ENCODE measurements at regions not wholly inside any gene's neighbourhood (a gene's known extent, or its start where the extent isn't known, plus 50 kb on each side); places are given as distances from the start of the nearest gene placed in this dataset.

GRCh38 chr6:80922916-80923455, 816.5 kb downstream of the BCKDHB start:
- TF ChIP-seq, protein P1, sequence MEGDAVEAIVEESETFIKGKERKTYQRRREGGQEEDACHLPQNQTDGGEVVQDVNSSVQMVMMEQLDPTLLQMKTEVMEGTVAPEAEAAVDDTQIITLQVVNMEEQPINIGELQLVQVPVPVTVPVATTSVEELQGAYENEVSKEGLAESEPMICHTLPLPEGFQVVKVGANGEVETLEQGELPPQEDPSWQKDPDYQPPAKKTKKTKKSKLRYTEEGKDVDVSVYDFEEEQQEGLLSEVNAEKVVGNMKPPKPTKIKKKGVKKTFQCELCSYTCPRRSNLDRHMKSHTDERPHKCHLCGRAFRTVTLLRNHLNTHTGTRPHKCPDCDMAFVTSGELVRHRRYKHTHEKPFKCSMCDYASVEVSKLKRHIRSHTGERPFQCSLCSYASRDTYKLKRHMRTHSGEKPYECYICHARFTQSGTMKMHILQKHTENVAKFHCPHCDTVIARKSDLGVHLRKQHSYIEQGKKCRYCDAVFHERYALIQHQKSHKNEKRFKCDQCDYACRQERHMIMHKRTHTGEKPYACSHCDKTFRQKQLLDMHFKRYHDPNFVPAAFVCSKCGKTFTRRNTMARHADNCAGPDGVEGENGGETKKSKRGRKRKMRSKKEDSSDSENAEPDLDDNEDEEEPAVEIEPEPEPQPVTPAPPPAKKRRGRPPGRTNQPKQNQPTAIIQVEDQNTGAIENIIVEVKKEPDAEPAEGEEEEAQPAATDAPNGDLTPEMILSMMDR (IDR thresholded peaks at IDR 0.05; ENCODE audit: poor library complexity, severe bottlenecking), result no peak
- no peak for TF ChIP-seq TAF1 (IDR thresholded peaks at IDR 0.05; ENCODE audit: low read depth)
- no peak for TF ChIP-seq POLR2AphosphoS5 (IDR thresholded peaks at IDR 0.05)
- TF ChIP-seq EZH2 (IDR thresholded peaks at IDR 0.05; ENCODE audit: borderline replicate concordance, insufficient read depth, low read length, poor library complexity, severe bottlenecking), result no peak
- TF ChIP-seq MXI1 (conservative IDR thresholded peaks at IDR 0.05; ENCODE audit: poor library complexity, severe bottlenecking), result no peak
- no peak for TF ChIP-seq EP300 (conservative IDR thresholded peaks at IDR 0.05; ENCODE audit: poor library complexity, severe bottlenecking)
